Mammary epithelial cell (primary cell): ENCODE measurements at regions not wholly inside any gene's neighbourhood (a gene's known extent, or its start where the extent isn't known, plus 50 kb on each side); places are given as distances from the start of the nearest gene placed in this dataset.

Source experiments
- CTCF ChIP-seq, 2 donors: IDR thresholded peaks in 1 of 2; conservative IDR thresholded peaks in 1 of 2; 2 replicates each; pipeline ENCODE4 v1.5.1; 2011 to 2012; ENCODE audit warnings: inconsistent platforms in 2 of 2, low read length in 2 of 2, mild to moderate bottlenecking in 2 of 2, control low read depth in 1 of 2, low read depth in 1 of 2; ENCODE audit not compliant: insufficient read depth in 1 of 2; ENCODE audit errors: extremely low read depth in 1 of 2
- EZH2 ChIP-seq: IDR thresholded peaks from 2 replicates; pipeline ENCODE4 v1.6.1; 2012; ENCODE audit warnings: low read length, inconsistent platforms, borderline replicate concordance

- TF ChIP-seq EZH2 (no peak), CTCF (conservative IDR thresholded peaks at IDR 0.05 in 1 of 2, IDR thresholded peaks at IDR 0.05 in 1 of 2; ENCODE audit: extremely low read depth in 1 of 2, insufficient read depth in 1 of 2, low read depth in 1 of 2, low read length in 2 of 2) (no peak)
These were observed 1321.8 kb upstream of the PCDH9 start for GRCh38 chr13:68551701-68552522.
